AG09319 (cell line): ENCODE measurements at regions not wholly inside any gene's neighbourhood (a gene's known extent, or its start where the extent isn't known, plus 50 kb on each side); places are given as distances from the start of the nearest gene placed in this dataset.

Experiments used
- DNase-seq: peaks from one replicate; pipeline ENCODE4 v3.0.0-alpha.2; 2010; ENCODE audit warnings: low read depth; ENCODE audit errors: extremely low read depth
- CTCF ChIP-seq: IDR thresholded peaks from 2 replicates; pipeline ENCODE4 v1.5.1; 2011; ENCODE audit warnings: low read depth, mild to moderate bottlenecking, inconsistent platforms, low read length, moderate library complexity

DNA sequence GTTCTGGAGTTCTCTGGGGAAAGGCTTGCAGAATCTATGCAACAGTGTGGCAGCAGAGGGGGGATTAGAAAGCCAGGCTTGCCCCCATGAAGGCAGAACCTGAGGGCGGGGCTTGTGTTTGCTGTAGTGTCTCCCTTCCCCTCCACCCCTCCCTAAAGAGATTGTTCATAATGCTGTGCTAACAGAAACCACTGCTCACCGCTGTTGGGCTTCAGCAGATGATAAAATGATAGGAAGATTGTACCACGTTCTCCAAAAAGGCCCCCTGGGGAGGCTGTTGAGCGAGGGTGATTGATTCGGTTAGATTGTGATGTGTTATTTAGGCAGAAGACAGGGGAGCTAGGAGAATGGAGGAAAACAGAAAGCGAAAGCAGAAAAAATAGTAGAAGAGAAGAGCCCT is 215.2 kb upstream of the NCAM1 start:
- TF ChIP-seq CTCF: no peak
- DNase-seq: no peak

DNA sequence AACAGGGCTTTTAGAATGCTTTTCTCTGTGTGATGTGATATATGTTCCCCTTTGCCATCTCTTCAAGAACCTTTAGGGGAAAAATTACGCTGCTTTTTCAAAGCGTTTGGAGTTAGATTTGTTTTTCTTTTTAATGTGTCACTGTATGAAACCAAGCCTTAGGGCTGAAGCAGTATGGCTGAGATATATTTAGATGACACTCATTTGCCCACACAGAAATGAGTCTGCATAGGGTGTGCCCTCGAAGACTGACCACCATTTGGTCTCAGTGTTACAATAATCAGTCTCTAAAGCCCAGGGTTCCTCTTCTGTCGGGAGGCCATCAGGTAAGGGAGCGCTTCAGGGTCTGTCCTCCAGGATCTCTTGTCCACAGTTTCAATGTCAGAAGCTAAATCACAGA is 213.0 kb upstream of the NCAM1 start:
- TF ChIP-seq CTCF: no peak
- DNase-seq: no peak

DNA sequence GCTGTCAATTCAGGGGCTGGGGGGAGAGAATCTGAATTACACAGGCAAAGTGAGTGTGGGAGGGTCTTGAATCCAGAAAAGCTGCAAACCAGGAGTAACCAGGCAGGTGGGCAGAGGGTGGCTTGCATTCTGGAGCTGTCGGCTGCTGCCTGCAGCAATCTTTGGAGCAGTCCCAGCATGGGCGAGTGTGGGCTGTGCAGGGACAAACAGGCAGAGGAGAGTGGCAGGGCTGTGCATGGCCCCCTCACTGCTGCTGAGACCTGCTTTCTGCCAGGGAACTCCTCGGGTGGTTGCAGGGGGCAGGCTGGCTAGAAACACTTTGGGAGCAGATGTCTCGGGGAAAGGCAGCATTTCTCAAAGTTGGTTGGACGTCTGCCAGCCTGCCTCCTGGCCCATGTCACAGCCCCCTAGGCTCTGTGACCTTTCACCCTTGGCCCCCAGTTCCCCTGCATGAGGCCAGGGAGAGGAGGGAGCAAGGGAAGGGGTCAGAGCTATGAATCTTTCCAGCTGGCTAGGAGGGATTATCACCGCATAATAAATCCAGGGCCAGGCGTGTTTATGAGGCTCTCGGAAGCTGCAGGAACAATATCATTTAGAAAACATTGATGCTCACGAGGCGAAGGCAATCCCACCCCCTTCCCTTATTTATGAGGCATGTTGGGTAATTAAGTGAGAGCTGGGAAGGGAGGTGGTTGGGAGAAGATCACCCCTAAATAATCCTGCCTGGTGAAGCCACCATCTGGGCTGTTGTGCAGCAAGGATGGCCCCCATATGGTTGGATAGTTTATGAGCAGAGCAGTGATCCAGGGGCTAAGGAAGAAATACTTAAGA is 212.3 kb upstream of the NCAM1 start:
- no peak for DNase-seq
- TF ChIP-seq CTCF: no peak

DNA sequence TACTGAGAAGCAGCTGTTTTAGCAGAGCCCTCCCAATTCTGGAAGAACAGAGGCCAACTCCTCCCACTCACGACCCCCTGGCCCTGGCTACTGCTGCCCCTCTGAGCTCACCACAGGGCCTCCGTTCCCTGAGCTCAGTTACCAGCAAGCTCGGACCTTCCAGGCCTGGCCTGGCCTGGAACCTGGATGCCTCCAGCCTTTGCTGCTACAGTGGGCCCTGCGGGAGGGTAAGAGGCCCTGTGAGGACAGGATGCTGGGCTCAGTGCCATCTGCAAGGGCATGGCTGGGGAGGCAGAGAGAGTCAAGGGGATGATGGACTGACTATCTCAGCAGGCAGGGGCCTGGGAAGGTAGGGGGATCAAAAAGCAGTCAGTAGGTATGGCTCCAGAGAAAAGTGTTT is 209.9 kb upstream of the NCAM1 start:
- no peak for TF ChIP-seq CTCF
- no peak for DNase-seq

DNA sequence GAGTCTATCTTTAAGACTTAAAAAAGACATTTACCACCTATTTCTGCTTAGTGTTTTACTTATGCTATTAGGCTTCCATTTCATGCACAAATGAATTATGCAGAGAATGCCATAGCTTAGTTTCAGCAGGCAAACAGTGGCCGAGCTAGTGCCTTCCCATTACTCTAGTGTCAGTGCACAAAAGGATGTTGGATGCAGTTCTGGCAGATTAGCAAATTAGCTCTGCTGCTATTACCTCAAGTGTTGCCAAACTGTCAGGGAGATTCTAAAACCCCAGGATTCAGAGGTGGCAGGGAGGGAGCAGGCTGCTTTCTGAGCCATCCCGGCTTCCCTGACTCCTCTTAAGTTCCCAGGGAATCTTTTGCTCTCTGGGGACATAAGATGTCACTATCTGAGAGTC is 209.4 kb upstream of the NCAM1 start:
- no peak for TF ChIP-seq CTCF
- DNase-seq: no peak

DNA sequence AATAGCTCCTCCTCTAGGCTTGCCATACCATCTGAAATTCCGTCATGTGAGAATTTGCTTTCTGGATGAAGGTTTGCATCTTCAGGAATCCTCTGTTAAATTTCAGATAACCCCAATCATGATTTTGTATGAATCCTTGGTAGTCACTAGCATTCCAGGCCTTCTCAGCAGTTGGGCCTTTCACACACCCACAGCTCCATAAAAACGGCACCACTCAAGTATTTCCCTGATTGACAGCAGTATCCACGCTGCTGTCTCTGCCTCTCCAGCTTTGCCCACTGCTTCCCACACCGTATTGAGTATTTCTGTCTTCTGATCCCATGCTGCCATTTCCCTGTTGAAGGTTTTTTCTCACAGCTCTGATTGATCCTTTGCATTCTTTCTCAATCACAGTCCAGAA is 208.7 kb upstream of the NCAM1 start:
- TF ChIP-seq CTCF: no peak
- no peak for DNase-seq

- DNase-seq: no peak
These were observed 207.5 kb upstream of the NCAM1 start for GRCh38 chr11:112753706-112754105.

More at GRCh38 chr11:112753706-112754105, 207.5 kb upstream of the NCAM1 start:
- no peak for TF ChIP-seq CTCF
